ENCODE measurements at regions not wholly inside any gene's neighbourhood (a gene's known extent, or its start where the extent isn't known, plus 50 kb on each side); places are given as distances from the start of the nearest gene placed in this dataset.

DNA sequence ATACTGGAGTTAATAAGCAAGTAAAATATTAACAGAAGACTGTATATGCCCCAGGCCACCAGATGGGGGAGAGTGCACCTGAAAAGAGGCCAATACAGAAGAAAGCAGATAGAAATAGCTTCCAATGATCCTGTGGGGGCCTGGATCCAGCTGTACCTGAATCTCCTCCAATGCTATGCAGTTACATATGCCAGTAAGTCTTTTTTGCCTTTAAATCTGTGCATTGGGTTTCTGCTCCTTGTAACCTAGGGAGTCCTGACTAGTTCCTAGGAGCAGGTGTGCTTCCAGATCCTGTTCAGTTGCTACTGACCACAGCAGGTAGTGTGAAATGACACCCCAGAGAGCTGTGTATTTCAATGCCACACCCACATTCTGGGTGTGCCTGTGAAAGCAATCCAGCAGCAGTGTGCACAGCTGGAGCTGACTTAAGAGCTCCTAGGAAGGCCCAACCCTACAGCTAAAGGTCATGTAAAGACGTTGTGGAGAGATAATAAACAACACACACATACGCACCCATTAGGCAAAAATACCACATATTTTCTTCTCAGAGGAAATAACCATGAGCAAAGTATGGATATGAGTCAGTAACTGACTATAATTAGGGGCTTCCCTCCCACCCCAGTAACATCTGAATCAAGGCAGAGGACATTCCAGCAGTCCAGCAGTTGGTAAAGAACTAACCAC, 62.2 kb upstream of the AKAP13 start:
- WGBS, 2 donors = 22 to 48% methylated on average over 2 of the region's 2 CpGs
- H3K9ac ChIP-seq (ENCODE audit: insufficient read depth in 1 of 2, low read length in 2 of 2) = no peak overlapping the region

DNA sequence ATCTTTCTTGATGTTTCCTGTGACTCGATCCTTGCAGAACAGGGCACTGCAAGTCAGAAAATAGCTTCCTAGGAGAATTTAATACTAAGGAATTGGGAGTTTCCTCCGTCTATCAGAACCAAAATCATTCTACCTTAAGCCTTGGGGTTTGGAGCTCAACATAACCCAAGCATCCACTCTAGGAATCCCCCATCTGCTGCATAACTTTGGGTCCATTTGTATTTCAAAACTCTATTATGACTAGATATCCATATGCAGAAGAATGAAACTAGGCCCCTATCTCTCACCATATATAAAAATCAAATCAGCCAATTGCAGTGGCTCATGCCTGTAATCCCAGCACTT, 61.7 kb upstream of the AKAP13 start:
- ATAC-seq (ENCODE audit: insufficient read depth, low FRiP score) = no peak
- no peak overlapping the region for H3K9ac ChIP-seq (ENCODE audit: insufficient read depth in 1 of 2, low read length in 2 of 2)

More for the DNA sequence above, 62.2 kb upstream of the AKAP13 start:
- H3K36me3 ChIP-seq (ENCODE audit: control insufficient read depth in 4 of 4, insufficient read depth in 4 of 4, low read length in 4 of 4) = no peaks in the 10 kb centered on the region
- DNase-seq (no peak), ATAC-seq (ENCODE audit: insufficient read depth, low FRiP score) (no peak)
- H3K4me3 ChIP-seq = no peak overlapping the region
- no peaks in the 10 kb centered on the region for H3K9me3 ChIP-seq (ENCODE audit: control insufficient read depth in 4 of 4, insufficient read depth in 3 of 4, low read length in 3 of 4)
- no peaks in the 10 kb centered on the region for H3K27me3 ChIP-seq (ENCODE audit: control insufficient read depth in 3 of 3, insufficient read depth in 3 of 3, low read length in 2 of 3)
- H3K4me1 ChIP-seq (ENCODE audit: control insufficient read depth in 5 of 5, insufficient read depth in 5 of 5, low read length in 5 of 5) = peaks cover 0 to 2% (median 0%) of the 10 kb centered on the region in 5 donors
- TF ChIP-seq, protein P1, sequence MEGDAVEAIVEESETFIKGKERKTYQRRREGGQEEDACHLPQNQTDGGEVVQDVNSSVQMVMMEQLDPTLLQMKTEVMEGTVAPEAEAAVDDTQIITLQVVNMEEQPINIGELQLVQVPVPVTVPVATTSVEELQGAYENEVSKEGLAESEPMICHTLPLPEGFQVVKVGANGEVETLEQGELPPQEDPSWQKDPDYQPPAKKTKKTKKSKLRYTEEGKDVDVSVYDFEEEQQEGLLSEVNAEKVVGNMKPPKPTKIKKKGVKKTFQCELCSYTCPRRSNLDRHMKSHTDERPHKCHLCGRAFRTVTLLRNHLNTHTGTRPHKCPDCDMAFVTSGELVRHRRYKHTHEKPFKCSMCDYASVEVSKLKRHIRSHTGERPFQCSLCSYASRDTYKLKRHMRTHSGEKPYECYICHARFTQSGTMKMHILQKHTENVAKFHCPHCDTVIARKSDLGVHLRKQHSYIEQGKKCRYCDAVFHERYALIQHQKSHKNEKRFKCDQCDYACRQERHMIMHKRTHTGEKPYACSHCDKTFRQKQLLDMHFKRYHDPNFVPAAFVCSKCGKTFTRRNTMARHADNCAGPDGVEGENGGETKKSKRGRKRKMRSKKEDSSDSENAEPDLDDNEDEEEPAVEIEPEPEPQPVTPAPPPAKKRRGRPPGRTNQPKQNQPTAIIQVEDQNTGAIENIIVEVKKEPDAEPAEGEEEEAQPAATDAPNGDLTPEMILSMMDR (IDR thresholded peaks at IDR 0.05; ENCODE audit: control extremely low read depth, extremely low read depth) = no peak
- H3K27ac ChIP-seq (ENCODE audit: low read depth in 1 of 2, low read length in 1 of 2) = no peak overlapping the region

DNA sequence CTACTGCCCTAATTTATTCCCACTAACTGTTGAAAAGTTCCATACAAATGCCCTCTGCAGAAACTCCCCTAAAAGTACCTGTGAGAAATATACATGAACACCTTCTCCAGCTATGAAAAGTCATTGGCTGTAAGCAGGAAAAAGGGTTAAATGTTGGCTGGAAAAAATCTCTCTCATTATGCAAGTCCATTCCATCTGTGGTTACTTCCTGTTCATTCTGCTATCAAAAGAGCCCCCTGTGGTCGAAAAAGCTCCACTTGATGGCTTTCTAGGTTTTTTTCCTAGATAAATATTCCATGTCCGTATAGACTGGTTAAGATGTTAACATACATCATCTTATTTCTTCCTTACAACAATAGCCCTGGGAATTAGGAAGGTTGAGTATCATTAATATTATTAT, 56.2 kb upstream of the AKAP13 start:
- TF ChIP-seq, protein P1 (IDR thresholded peaks at IDR 0.05; ENCODE audit: control extremely low read depth, extremely low read depth) = no peak
- ATAC-seq (ENCODE audit: insufficient read depth, low FRiP score) (no peak), DNase-seq (no peak)
- 12 to 21% methylated on average over 2 of the region's 2 CpGs for WGBS, 2 donors
- H3K36me3 ChIP-seq (ENCODE audit: control insufficient read depth in 4 of 4, insufficient read depth in 4 of 4, low read length in 4 of 4) = no peaks in the 10 kb centered on the region
- H3K9ac ChIP-seq (ENCODE audit: insufficient read depth in 1 of 2, low read length in 2 of 2) = no peak overlapping the region
- no peak overlapping the region for H3K27ac ChIP-seq (ENCODE audit: low read depth in 1 of 2, low read length in 1 of 2)
- H3K4me1 ChIP-seq (ENCODE audit: control insufficient read depth in 5 of 5, insufficient read depth in 5 of 5, low read length in 5 of 5) = peaks cover 0 to 3% (median 0%) of the 10 kb centered on the region in 5 donors
- H3K4me3 ChIP-seq = no peak overlapping the region
- no peaks in the 10 kb centered on the region for H3K9me3 ChIP-seq (ENCODE audit: control insufficient read depth in 4 of 4, insufficient read depth in 3 of 4, low read length in 3 of 4)
- H3K27me3 ChIP-seq (ENCODE audit: control insufficient read depth in 3 of 3, insufficient read depth in 3 of 3, low read length in 2 of 3) = no peaks in the 10 kb centered on the region

More for the DNA sequence above, 61.7 kb upstream of the AKAP13 start:
- Histone ChIP-seq H3K36me3 (ENCODE audit: control insufficient read depth in 4 of 4, insufficient read depth in 4 of 4, low read length in 4 of 4) (no peaks in the 10 kb centered on the region), H3K4me1 (ENCODE audit: control insufficient read depth in 5 of 5, insufficient read depth in 5 of 5, low read length in 5 of 5) (peaks cover 0 to 2% (median 0%) of the 10 kb centered on the region in 5 donors), H3K27ac (ENCODE audit: low read depth in 1 of 2, low read length in 1 of 2) (no peak overlapping the region), H3K9me3 (ENCODE audit: control insufficient read depth in 4 of 4, insufficient read depth in 3 of 4, low read length in 3 of 4) (no peaks in the 10 kb centered on the region), H3K27me3 (ENCODE audit: control insufficient read depth in 3 of 3, insufficient read depth in 3 of 3, low read length in 2 of 3) (no peaks in the 10 kb centered on the region), H3K4me3 (no peak overlapping the region)
- 54 to 55% methylated on average over 2 of the region's 2 CpGs for WGBS, 2 donors
- TF ChIP-seq, protein P1 (IDR thresholded peaks at IDR 0.05; ENCODE audit: control extremely low read depth, extremely low read depth) = no peak
- no peak for DNase-seq

DNA sequence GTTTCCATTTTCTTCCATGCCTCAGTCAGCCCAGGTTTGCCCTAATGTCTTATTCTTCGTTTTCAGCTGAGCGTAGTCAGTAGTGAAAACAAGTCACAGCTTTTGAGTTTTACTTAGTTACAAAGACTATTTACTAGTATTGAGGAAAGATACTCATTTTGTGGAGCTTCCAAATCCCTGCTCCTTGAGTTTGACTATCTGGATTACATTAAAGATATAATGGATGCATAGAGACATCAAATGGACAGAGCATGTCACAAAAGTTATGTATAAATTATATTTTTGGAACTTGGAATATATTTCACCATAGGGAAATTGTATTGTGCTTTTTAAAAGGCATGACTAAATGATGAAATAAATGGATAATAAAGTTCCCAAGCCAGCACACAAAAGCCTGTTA, 54.6 kb upstream of the AKAP13 start:
- H3K36me3 ChIP-seq (ENCODE audit: control insufficient read depth in 4 of 4, insufficient read depth in 4 of 4, low read length in 4 of 4) = no peaks in the 10 kb centered on the region
- no peaks in the 10 kb centered on the region for H3K27me3 ChIP-seq (ENCODE audit: control insufficient read depth in 3 of 3, insufficient read depth in 3 of 3, low read length in 2 of 3)
- H3K4me3 ChIP-seq = no peak overlapping the region
- H3K9ac ChIP-seq (ENCODE audit: insufficient read depth in 1 of 2, low read length in 2 of 2) = no peak overlapping the region
- H3K27ac ChIP-seq (ENCODE audit: low read depth in 1 of 2, low read length in 1 of 2) = no peak overlapping the region
- H3K9me3 ChIP-seq (ENCODE audit: control insufficient read depth in 4 of 4, insufficient read depth in 3 of 4, low read length in 3 of 4) = no peaks in the 10 kb centered on the region
- H3K4me1 ChIP-seq (ENCODE audit: control insufficient read depth in 5 of 5, insufficient read depth in 5 of 5, low read length in 5 of 5) = peaks cover 0 to 7% (median 0%) of the 10 kb centered on the region in 5 donors
- DNase-seq (no peak), ATAC-seq (ENCODE audit: insufficient read depth, low FRiP score) (no peak)
- 94 to 96% methylated on average over 2 of the region's 2 CpGs for WGBS, 2 donors
- TF ChIP-seq, protein P1 (IDR thresholded peaks at IDR 0.05; ENCODE audit: control extremely low read depth, extremely low read depth) = no peak
